ENCODE measurements at regions not wholly inside any gene's neighbourhood (a gene's known extent, or its start where the extent isn't known, plus 50 kb on each side); places are given as distances from the start of the nearest gene placed in this dataset.

- TF ChIP-seq CTCF (IDR thresholded peaks at IDR 0.05; ENCODE audit: low read depth, low read length, poor library complexity, severe bottlenecking) (no peak), EZH2phosphoT487 (IDR thresholded peaks at IDR 0.05; ENCODE audit: borderline replicate concordance, low read length) (no peak)
Measured at GRCh38 chr9:108760841-108761240, 94.9 kb downstream of the ACTL7B start.
